ENCODE measurements at regions not wholly inside any gene's neighbourhood (a gene's known extent, or its start where the extent isn't known, plus 50 kb on each side); places are given as distances from the start of the nearest gene placed in this dataset.

- no peak overlapping the region for H2AK5ac ChIP-seq (ENCODE audit: low read depth, low read length)
- no peak overlapping the region for H4K8ac ChIP-seq (ENCODE audit: low read depth, low read length)
- no peaks in the 10 kb centered on the region for H3K9me3 ChIP-seq (replicated peaks in 1 of 2; ENCODE audit: control insufficient read depth in 2 of 2, insufficient read depth in 1 of 2, low read depth in 1 of 2, low read length in 2 of 2)
- H3K4me3 ChIP-seq (ENCODE audit: low read length in 2 of 2): no peak overlapping the region
- H2BK5ac ChIP-seq (ENCODE audit: low read length): no peak overlapping the region
- H3K79me1 ChIP-seq (ENCODE audit: low read depth, low read length): no peaks in the 10 kb centered on the region
- DNase-seq (ENCODE audit: low spot score): no peak
- H3K4me1 ChIP-seq (ENCODE audit: control insufficient read depth in 2 of 2, insufficient read depth in 1 of 2, low read depth in 1 of 2, low read length in 2 of 2): peaks cover 0 to 1% of the 10 kb centered on the region in 2 donors
- no peak overlapping the region for H3K4me2 ChIP-seq (ENCODE audit: insufficient read depth, low read length, poor library complexity, severe bottlenecking)
- no peak overlapping the region for H3K14ac ChIP-seq (ENCODE audit: low read length)
- no peaks in the 10 kb centered on the region for H3K36me3 ChIP-seq (replicated peaks in 1 of 2; ENCODE audit: control insufficient read depth in 2 of 2, insufficient read depth in 2 of 2, low read length in 2 of 2)
- no peak overlapping the region for H3K27ac ChIP-seq (replicated peaks; ENCODE audit: low read length)
- H4K91ac ChIP-seq (ENCODE audit: low read depth, low read length, poor library complexity): no peak overlapping the region
- no peak overlapping the region for H2BK120ac ChIP-seq (ENCODE audit: low read depth, low read length)
- no peak overlapping the region for H2AFZ ChIP-seq (ENCODE audit: low read length)
- H3K23ac ChIP-seq (ENCODE audit: low read depth, low read length, poor library complexity): no peak overlapping the region
- H2BK15ac ChIP-seq (ENCODE audit: low read length): no peak overlapping the region
- no peak overlapping the region for H3K9ac ChIP-seq (ENCODE audit: low read depth, low read length, poor library complexity)
- no CpG with 5 or more reads among the region's 5 CpGs for WGBS, 2 donors (ENCODE audit: extremely low coverage in 2 of 2, insufficient read length in 2 of 2, insufficient replicate concordance in 1 of 2)
- H3K18ac ChIP-seq (ENCODE audit: low read length): no peak overlapping the region
- no peaks in the 10 kb centered on the region for H3K27me3 ChIP-seq (ENCODE audit: control insufficient read depth in 3 of 3, insufficient read depth in 3 of 3, low read depth in 1 of 3, low read length in 3 of 3)
- H2BK12ac ChIP-seq (ENCODE audit: low read length): no peak overlapping the region
- H3K4ac ChIP-seq (ENCODE audit: low read length): no peak overlapping the region
These were observed 148.6 kb downstream of the UFM1 start for GRCh38 chr13:38498271-38498670.

- no peak overlapping the region for H3K4me2 ChIP-seq (ENCODE audit: insufficient read depth, low read length, poor library complexity, severe bottlenecking)
- WGBS, 2 donors (ENCODE audit: extremely low coverage in 2 of 2, insufficient read length in 2 of 2, insufficient replicate concordance in 1 of 2): no CpG with 5 or more reads among the region's 1 CpG
- no peak for DNase-seq (ENCODE audit: low spot score)
- H3K9me3 ChIP-seq (replicated peaks in 1 of 2; ENCODE audit: control insufficient read depth in 2 of 2, insufficient read depth in 1 of 2, low read depth in 1 of 2, low read length in 2 of 2): no peaks in the 10 kb centered on the region
- H3K4me3 ChIP-seq (ENCODE audit: low read length in 2 of 2): no peak overlapping the region
- no peak overlapping the region for H3K27ac ChIP-seq (replicated peaks; ENCODE audit: low read length)
- no peak overlapping the region for H3K9ac ChIP-seq (ENCODE audit: low read depth, low read length, poor library complexity)
- H2BK120ac ChIP-seq (ENCODE audit: low read depth, low read length): no peak overlapping the region
- H2AFZ ChIP-seq (ENCODE audit: low read length): no peak overlapping the region
- H3K18ac ChIP-seq (ENCODE audit: low read length): no peak overlapping the region
- no peak overlapping the region for H3K14ac ChIP-seq (ENCODE audit: low read length)
- no peak overlapping the region for H4K91ac ChIP-seq (ENCODE audit: low read depth, low read length, poor library complexity)
- H2AK5ac ChIP-seq (ENCODE audit: low read depth, low read length): no peak overlapping the region
- no peaks in the 10 kb centered on the region for H3K79me1 ChIP-seq (ENCODE audit: low read depth, low read length)
- H2BK15ac ChIP-seq (ENCODE audit: low read length): no peak overlapping the region
- no peak overlapping the region for H2BK12ac ChIP-seq (ENCODE audit: low read length)
- no peak overlapping the region for H2BK5ac ChIP-seq (ENCODE audit: low read length)
- no peak overlapping the region for H3K4ac ChIP-seq (ENCODE audit: low read length)
- no peaks in the 10 kb centered on the region for H3K27me3 ChIP-seq (ENCODE audit: control insufficient read depth in 3 of 3, insufficient read depth in 3 of 3, low read depth in 1 of 3, low read length in 3 of 3)
- peaks cover 0 to 3% of the 10 kb centered on the region in 2 donors for H3K4me1 ChIP-seq (ENCODE audit: control insufficient read depth in 2 of 2, insufficient read depth in 1 of 2, low read depth in 1 of 2, low read length in 2 of 2)
- no peak overlapping the region for H3K23ac ChIP-seq (ENCODE audit: low read depth, low read length, poor library complexity)
- no peak overlapping the region for H4K8ac ChIP-seq (ENCODE audit: low read depth, low read length)
- H3K36me3 ChIP-seq (replicated peaks in 1 of 2; ENCODE audit: control insufficient read depth in 2 of 2, insufficient read depth in 2 of 2, low read length in 2 of 2): no peaks in the 10 kb centered on the region
These were observed 164.9 kb downstream of the UFM1 start for GRCh38 chr13:38514575-38514974.

- Histone ChIP-seq H3K9me3 (replicated peaks in 1 of 2; ENCODE audit: control insufficient read depth in 2 of 2, insufficient read depth in 1 of 2, low read depth in 1 of 2, low read length in 2 of 2) (no peaks in the 10 kb centered on the region), H2AFZ (ENCODE audit: low read length) (peak overlapping the region; percentile 8), H3K27me3 (ENCODE audit: control insufficient read depth in 3 of 3, insufficient read depth in 3 of 3, low read depth in 1 of 3, low read length in 3 of 3) (no peaks in the 10 kb centered on the region), H3K4ac (ENCODE audit: low read length) (peak overlapping the region; percentile 72), H2BK5ac (ENCODE audit: low read length) (no peak overlapping the region), H3K4me2 (ENCODE audit: insufficient read depth, low read length, poor library complexity, severe bottlenecking) (no peak overlapping the region), H2BK15ac (ENCODE audit: low read length) (peak overlapping the region; percentile 77), H3K23ac (ENCODE audit: low read depth, low read length, poor library complexity) (peak overlapping the region; percentile 56), H3K79me1 (ENCODE audit: low read depth, low read length) (no peaks in the 10 kb centered on the region), H2BK12ac (ENCODE audit: low read length) (peak overlapping the region; percentile 85), H4K8ac (ENCODE audit: low read depth, low read length) (peak overlapping the region; percentile 89), H3K4me1 (ENCODE audit: control insufficient read depth in 2 of 2, insufficient read depth in 1 of 2, low read depth in 1 of 2, low read length in 2 of 2) (peaks cover 0 to 3% of the 10 kb centered on the region in 2 donors), H4K91ac (ENCODE audit: low read depth, low read length, poor library complexity) (no peak overlapping the region), H3K9ac (ENCODE audit: low read depth, low read length, poor library complexity) (no peak overlapping the region), H3K14ac (ENCODE audit: low read length) (no peak overlapping the region), H2BK120ac (ENCODE audit: low read depth, low read length) (peak overlapping the region; percentile 52), H3K4me3 (ENCODE audit: low read length in 2 of 2) (no peak overlapping the region), H2AK5ac (ENCODE audit: low read depth, low read length) (peak overlapping the region; percentile 43), H3K18ac (ENCODE audit: low read length) (peak overlapping the region; percentile 69), H3K27ac (replicated peaks; ENCODE audit: low read length) (no peak overlapping the region), H3K36me3 (replicated peaks in 1 of 2; ENCODE audit: control insufficient read depth in 2 of 2, insufficient read depth in 2 of 2, low read length in 2 of 2) (no peaks in the 10 kb centered on the region)
- DNase-seq (ENCODE audit: low spot score): no peak
- no CpG with 5 or more reads among the region's 4 CpGs for WGBS, 2 donors (ENCODE audit: extremely low coverage in 2 of 2, insufficient read length in 2 of 2, insufficient replicate concordance in 1 of 2)
These were observed 168.5 kb upstream of the FREM2 start for GRCh38 chr13:38518328-38518727.

GRCh38 chr13:38519229-38519911 lies 167.5 kb upstream of the FREM2 start:
- Histone ChIP-seq H3K4ac (ENCODE audit: low read length) (no peak overlapping the region), H2BK15ac (ENCODE audit: low read length) (no peak overlapping the region), H4K8ac (ENCODE audit: low read depth, low read length) (no peak overlapping the region), H3K23ac (ENCODE audit: low read depth, low read length, poor library complexity) (no peak overlapping the region), H3K79me1 (ENCODE audit: low read depth, low read length) (no peaks in the 10 kb centered on the region), H4K91ac (ENCODE audit: low read depth, low read length, poor library complexity) (no peak overlapping the region), H2BK120ac (ENCODE audit: low read depth, low read length) (no peak overlapping the region), H3K4me2 (ENCODE audit: insufficient read depth, low read length, poor library complexity, severe bottlenecking) (no peak overlapping the region), H3K14ac (ENCODE audit: low read length) (no peak overlapping the region), H2AFZ (ENCODE audit: low read length) (peak overlapping the region; percentile 25), H2BK5ac (ENCODE audit: low read length) (no peak overlapping the region), H3K9ac (ENCODE audit: low read depth, low read length, poor library complexity) (no peak overlapping the region), H3K27ac (replicated peaks; ENCODE audit: low read length) (no peak overlapping the region), H3K9me3 (replicated peaks in 1 of 2; ENCODE audit: control insufficient read depth in 2 of 2, insufficient read depth in 1 of 2, low read depth in 1 of 2, low read length in 2 of 2) (no peaks in the 10 kb centered on the region), H3K27me3 (ENCODE audit: control insufficient read depth in 3 of 3, insufficient read depth in 3 of 3, low read depth in 1 of 3, low read length in 3 of 3) (no peaks in the 10 kb centered on the region), H3K36me3 (replicated peaks in 1 of 2; ENCODE audit: control insufficient read depth in 2 of 2, insufficient read depth in 2 of 2, low read length in 2 of 2) (no peaks in the 10 kb centered on the region), H2AK5ac (ENCODE audit: low read depth, low read length) (no peak overlapping the region), H2BK12ac (ENCODE audit: low read length) (no peak overlapping the region), H3K18ac (ENCODE audit: low read length) (no peak overlapping the region), H3K4me3 (ENCODE audit: low read length in 2 of 2) (no peak overlapping the region), H3K4me1 (ENCODE audit: control insufficient read depth in 2 of 2, insufficient read depth in 1 of 2, low read depth in 1 of 2, low read length in 2 of 2) (peaks cover 0 to 5% of the 10 kb centered on the region in 2 donors)
- no peak for DNase-seq (ENCODE audit: low spot score)
- no CpG with 5 or more reads among the region's 6 CpGs for WGBS, 2 donors (ENCODE audit: extremely low coverage in 2 of 2, insufficient read length in 2 of 2, insufficient replicate concordance in 1 of 2)

Measured in neuronal stem cell (in vitro differentiated cells).